IMR-90 (cell line): ENCODE measurements at regions not wholly inside any gene's neighbourhood (a gene's known extent, or its start where the extent isn't known, plus 50 kb on each side); places are given as distances from the start of the nearest gene placed in this dataset.

Experiments used
- ATAC-seq: fragments of 200-7000 bp; cut with Tn5 transposase; 2 replicates; pipeline ENCODE4 v1.9.1; 2020; ENCODE audit warnings: low read depth, mild to moderate bottlenecking, moderate library complexity
- BruUV-seq: library from RNA; stranded (reverse); fragments of 400-500 nt; replicated peaks from 2 replicates; lab custom pipeline; 2021; lab: Mats Ljungman, UMichigan
- CTCF ChIA-PET: fragments of 300-600 bp; formaldehyde crosslinking; extraction: SDS; loops from one replicate; lab custom pipeline; 2021; ENCODE audit warnings: antibody characterized with exemption; lab: Yijun Ruan, JAX
- POLR2A ChIA-PET: fragments of 300-600 bp; sonication (Branson Sonifier 250); formaldehyde crosslinking; loops from one replicate; lab custom pipeline; 2022; ENCODE audit warnings: antibody characterized with exemption; ENCODE audit not compliant: unreplicated experiment; lab: Charles Lee
- DNase-seq: peaks from one replicate; pipeline ENCODE4 v3.0.0; 2013
- H2AFZ ChIP-seq: replicated peaks from 2 replicates; pipeline ENCODE3; 2013; ENCODE audit warnings: low read length, mild to moderate bottlenecking; ENCODE audit not compliant: poor library complexity
- H2AK5ac ChIP-seq: 2 replicates; pipeline ENCODE4 v1.6.1; 2013; ENCODE audit warnings: low read depth, low read length, inconsistent platforms
- H2AK9ac ChIP-seq: replicated peaks from 2 replicates; pipeline ENCODE3; 2013; ENCODE audit warnings: mild to moderate bottlenecking, low read depth, low read length, moderate library complexity; ENCODE audit not compliant: poor library complexity
- H2BK120ac ChIP-seq: 2 replicates; pipeline ENCODE4 v1.6.1; 2013; ENCODE audit warnings: low read depth, low read length, inconsistent platforms
- H2BK15ac ChIP-seq: 3 replicates; pipeline ENCODE4 v1.6.1; 2013; ENCODE audit warnings: low read depth, low read length, inconsistent platforms
- H2BK20ac ChIP-seq: 2 replicates; pipeline ENCODE4 v1.6.1; 2013; ENCODE audit warnings: low read depth, mild to moderate bottlenecking, inconsistent platforms, low read length, moderate library complexity
- H2BK5ac ChIP-seq: 2 replicates; pipeline ENCODE4 v1.6.1; 2013; ENCODE audit warnings: mild to moderate bottlenecking, low read depth, low read length, inconsistent platforms; ENCODE audit not compliant: poor library complexity, severe bottlenecking
- H3K14ac ChIP-seq: replicated peaks from 2 replicates; pipeline ENCODE4 v1.6.1; 2013; ENCODE audit warnings: low read depth, low read length, inconsistent platforms
- H3K18ac ChIP-seq: 2 replicates; pipeline ENCODE4 v1.6.1; 2013; ENCODE audit warnings: low read depth, low read length, control low read depth
- H3K23ac ChIP-seq: 2 replicates; pipeline ENCODE4 v1.6.1; 2013; ENCODE audit warnings: low read depth, low read length, inconsistent platforms
- H3K27ac ChIP-seq: 2 replicates; pipeline ENCODE4 v1.5.1; 2013; ENCODE audit warnings: mild to moderate bottlenecking, control low read depth, low read length; ENCODE audit not compliant: insufficient read depth
- H3K27me3 ChIP-seq: 2 replicates; pipeline ENCODE4 v1.6.1; 2013; ENCODE audit warnings: low read length; ENCODE audit not compliant: control insufficient read depth, insufficient read depth
- H3K36me3 ChIP-seq: 2 replicates; pipeline ENCODE4 v1.6.1; 2013; ENCODE audit warnings: low read length, mixed read lengths; ENCODE audit not compliant: control insufficient read depth, insufficient read depth
- H3K4ac ChIP-seq: 2 replicates; pipeline ENCODE4 v1.6.1; 2013; ENCODE audit warnings: low read depth, low read length, inconsistent platforms
- H3K4me1 ChIP-seq: 2 replicates; pipeline ENCODE4 v1.6.1; 2013; ENCODE audit warnings: low read length, mixed read lengths; ENCODE audit not compliant: control insufficient read depth, insufficient read depth
- H3K4me2 ChIP-seq: 2 replicates; pipeline ENCODE4 v1.6.1; 2013; ENCODE audit warnings: low read depth, mild to moderate bottlenecking, control low read depth, low read length, moderate library complexity
- H3K4me3 ChIP-seq: 2 replicates; pipeline ENCODE4 v1.5.1; 2013; ENCODE audit warnings: low read depth, mild to moderate bottlenecking, control low read depth, low read length, moderate library complexity; ENCODE audit not compliant: insufficient read depth
- H3K56ac ChIP-seq: 2 replicates; pipeline ENCODE4 v1.6.1; 2013; ENCODE audit warnings: low read length, inconsistent platforms; ENCODE audit not compliant: insufficient read depth; ENCODE audit errors: extremely low read depth
- H3K79me1 ChIP-seq, 2 experiments: 2 replicates each; pipeline ENCODE4 v1.6.1; 2013; ENCODE audit warnings: low read length in 2 of 2, inconsistent platforms in 1 of 2, low read depth in 1 of 2
- H3K9ac ChIP-seq: 2 replicates; pipeline ENCODE4 v1.6.1; 2013; ENCODE audit warnings: low read depth, low read length, control low read depth
- H3K9me1 ChIP-seq: 2 replicates; pipeline ENCODE4 v1.6.1; 2013; ENCODE audit warnings: low read length, inconsistent platforms; ENCODE audit not compliant: insufficient read depth
- H3K9me3 ChIP-seq: 2 replicates; pipeline ENCODE4 v1.6.1; 2013; ENCODE audit warnings: low read length; ENCODE audit not compliant: control insufficient read depth, insufficient read depth
- H4K20me1 ChIP-seq: 2 replicates; pipeline ENCODE4 v1.6.1; 2013; ENCODE audit warnings: low read length, inconsistent platforms; ENCODE audit not compliant: insufficient read depth
- H4K5ac ChIP-seq: 2 replicates; pipeline ENCODE4 v1.6.1; 2013; ENCODE audit warnings: mild to moderate bottlenecking, low read depth, low read length, control low read depth
- H4K8ac ChIP-seq, 2 experiments: 2 replicates each; pipeline ENCODE4 v1.6.1; 2013; ENCODE audit warnings: low read depth in 2 of 2, low read length in 2 of 2, control low read depth in 1 of 2, inconsistent platforms in 1 of 2
- H4K91ac ChIP-seq: 2 replicates; pipeline ENCODE4 v1.6.1; 2013; ENCODE audit warnings: low read depth, low read length, inconsistent platforms; ENCODE audit not compliant: insufficient read depth
- BHLHE40 ChIP-seq: fragments of 150-350 bp; IDR thresholded peaks from 2 replicates; pipeline ENCODE4 v1.6.1; 2016; ENCODE audit warnings: mild to moderate bottlenecking, low read depth, low read length
- CEBPB ChIP-seq: IDR thresholded peaks from 2 replicates; pipeline ENCODE4 v1.6.1; 2012; ENCODE audit warnings: low read depth, low read length, improper control_type of control experiment
- CHD1 ChIP-seq: IDR thresholded peaks from 2 replicates; pipeline ENCODE4 v1.6.1; 2012; ENCODE audit warnings: low read depth, low read length, improper control_type of control experiment
- FOS ChIP-seq: fragments of 150-350 bp; IDR thresholded peaks from 2 replicates; pipeline ENCODE4 v1.6.1; 2016; ENCODE audit warnings: low read depth, low read length
- MAFK ChIP-seq: IDR thresholded peaks from 2 replicates; pipeline ENCODE4 v1.6.1; 2012; ENCODE audit warnings: low read depth, low read length, improper control_type of control experiment
- MAZ ChIP-seq: IDR thresholded peaks from 2 replicates; pipeline ENCODE4 v1.6.1; 2012; ENCODE audit warnings: low read depth, mild to moderate bottlenecking, low read length, improper control_type of control experiment, moderate library complexity, borderline replicate concordance
- MXI1 ChIP-seq: IDR thresholded peaks from 2 replicates; pipeline ENCODE4 v1.6.1; 2012; ENCODE audit warnings: low read depth, mild to moderate bottlenecking, low read length, moderate library complexity, borderline replicate concordance
- NFE2L2 ChIP-seq: fragments of 150-350 bp; IDR thresholded peaks from 2 replicates; pipeline ENCODE4 v1.6.1; 2016; ENCODE audit warnings: low read depth, mild to moderate bottlenecking, low read length
- POLR2A ChIP-seq: IDR thresholded peaks from 2 replicates; pipeline ENCODE4 v1.6.1; 2012; ENCODE audit warnings: mild to moderate bottlenecking, low read depth, low read length
- RAD21 ChIP-seq: IDR thresholded peaks from 2 replicates; pipeline ENCODE4 v1.6.1; 2012; ENCODE audit warnings: low read length, improper control_type of control experiment
- RCOR1 ChIP-seq: IDR thresholded peaks from 2 replicates; pipeline ENCODE4 v1.6.1; 2012; ENCODE audit warnings: mild to moderate bottlenecking, low read length, improper control_type of control experiment; ENCODE audit not compliant: insufficient replicate concordance
- RFX5 ChIP-seq: IDR thresholded peaks from 2 replicates; pipeline ENCODE4 v1.8.0; 2012; ENCODE audit warnings: low read depth, mild to moderate bottlenecking, low read length, moderate library complexity
- SMC3 ChIP-seq: fragments of 150-350 bp; IDR thresholded peaks from 2 replicates; pipeline ENCODE4 v1.6.1; 2016; ENCODE audit warnings: low read depth, mild to moderate bottlenecking, antibody characterized with exemption, low read length, moderate library complexity
- WGBS, 2 experiments: methylation state at CpG; one replicate each; pipeline versions ENCODE4 v1.1.5 to v1.1.7; 2013; ENCODE audit warnings: missing lambda C conversion rate in 2 of 2; ENCODE audit not compliant: insufficient read length in 1 of 2; ENCODE audit errors: extremely low coverage in 2 of 2; 5-methylcytosine and 5-hydroxymethylcytosine counted together
- dilution Hi-C: fragments of 300-500 bp; cut with HindIII; formaldehyde crosslinking; loops from one replicate; pipeline ENCODE4 v1.14.3; 2018; ENCODE audit warnings: low sequenced_read_pairs; ENCODE audit not compliant: unreplicated experiment
- in situ Hi-C: fragments of 300-500 bp; cut with MboI; formaldehyde crosslinking; loops from 3 replicates; pipeline ENCODE4 v1.14.3; 2019; ENCODE audit warnings: low sequenced_read_pairs, inconsistent platforms, mixed read lengths
- intact Hi-C: fragments of 100-400 bp; cut with micrococcal nuclease; formaldehyde crosslinking; loops from 2 replicates; pipeline ENCODE4 v1.10.0; 2022
- TF ChIP-seq, protein P1 (sequence below): conservative IDR thresholded peaks from 2 replicates; pipeline ENCODE4 v1.5.1; 2012; ENCODE audit warnings: mild to moderate bottlenecking, low read depth, low read length, improper control_type of control experiment
- TF ChIP-seq, protein P2 (sequence below): fragments of 150-350 bp; IDR thresholded peaks from 2 replicates; pipeline ENCODE4 v1.6.1; 2016; ENCODE audit warnings: low read depth, mild to moderate bottlenecking, low read length, moderate library complexity, borderline replicate concordance
- TF ChIP-seq, protein P3 (sequence below): fragments of 150-350 bp; IDR thresholded peaks from 2 replicates; pipeline ENCODE4 v1.6.1; 2017; ENCODE audit warnings: mild to moderate bottlenecking, antibody characterized with exemption, low read length, low read depth

DNA sequence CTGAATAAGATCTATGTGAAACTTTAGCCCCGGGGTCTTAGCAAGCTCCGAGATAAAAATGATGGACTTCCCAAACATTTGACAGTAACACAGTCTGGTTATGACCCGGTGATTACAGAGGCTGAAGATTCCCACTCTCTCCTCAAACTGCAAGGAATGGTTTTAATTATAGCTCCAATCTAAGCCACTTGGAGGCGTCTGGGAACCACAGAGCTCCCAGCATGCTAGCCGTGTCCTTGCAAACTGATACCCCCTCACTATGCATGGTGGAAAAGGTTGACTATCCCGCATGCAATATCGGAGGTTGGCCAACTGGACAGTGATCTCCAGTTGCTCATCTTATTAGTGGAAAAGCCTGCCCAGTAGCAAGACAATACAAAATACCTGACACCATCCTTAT lies 76.5 kb upstream of the GRIN2B start:
- no peak overlapping the region for H3K4me2 ChIP-seq
- no peak overlapping the region for H4K8ac ChIP-seq
- no peak overlapping the region for H3K23ac ChIP-seq
- no peak overlapping the region for H3K4me3 ChIP-seq
- no peaks in the 10 kb centered on the region for H4K20me1 ChIP-seq
- H2AK5ac ChIP-seq: no peak overlapping the region
- no peak overlapping the region for H3K14ac ChIP-seq
- ATAC-seq: no peak
- BruUV-seq: no TSS peak
- no peaks in the 10 kb centered on the region for H3K9me1 ChIP-seq
- ChIA-PET CTCF (no interaction called here), POLR2A (no interaction called here)
- H3K4ac ChIP-seq: no peak overlapping the region
- 0% methylated on average over 1 of the region's 7 CpGs; no CpG with 5 or more reads in 1 of the 2 experiments for WGBS, 2 experiments
- H2BK20ac ChIP-seq: no peak overlapping the region
- H4K5ac ChIP-seq: no peak overlapping the region
- TF ChIP-seq RAD21 (no peak), POLR2A (no peak), CEBPB (no peak), RFX5 (no peak), RCOR1 (no peak), NFE2L2 (no peak), MAFK (no peak), CHD1 (no peak), BHLHE40 (no peak), MXI1 (no peak), SMC3 (no peak), MAZ (no peak), FOS (no peak)
- TF ChIP-seq, protein P1, sequence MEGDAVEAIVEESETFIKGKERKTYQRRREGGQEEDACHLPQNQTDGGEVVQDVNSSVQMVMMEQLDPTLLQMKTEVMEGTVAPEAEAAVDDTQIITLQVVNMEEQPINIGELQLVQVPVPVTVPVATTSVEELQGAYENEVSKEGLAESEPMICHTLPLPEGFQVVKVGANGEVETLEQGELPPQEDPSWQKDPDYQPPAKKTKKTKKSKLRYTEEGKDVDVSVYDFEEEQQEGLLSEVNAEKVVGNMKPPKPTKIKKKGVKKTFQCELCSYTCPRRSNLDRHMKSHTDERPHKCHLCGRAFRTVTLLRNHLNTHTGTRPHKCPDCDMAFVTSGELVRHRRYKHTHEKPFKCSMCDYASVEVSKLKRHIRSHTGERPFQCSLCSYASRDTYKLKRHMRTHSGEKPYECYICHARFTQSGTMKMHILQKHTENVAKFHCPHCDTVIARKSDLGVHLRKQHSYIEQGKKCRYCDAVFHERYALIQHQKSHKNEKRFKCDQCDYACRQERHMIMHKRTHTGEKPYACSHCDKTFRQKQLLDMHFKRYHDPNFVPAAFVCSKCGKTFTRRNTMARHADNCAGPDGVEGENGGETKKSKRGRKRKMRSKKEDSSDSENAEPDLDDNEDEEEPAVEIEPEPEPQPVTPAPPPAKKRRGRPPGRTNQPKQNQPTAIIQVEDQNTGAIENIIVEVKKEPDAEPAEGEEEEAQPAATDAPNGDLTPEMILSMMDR: no peak
- TF ChIP-seq, protein P2, sequence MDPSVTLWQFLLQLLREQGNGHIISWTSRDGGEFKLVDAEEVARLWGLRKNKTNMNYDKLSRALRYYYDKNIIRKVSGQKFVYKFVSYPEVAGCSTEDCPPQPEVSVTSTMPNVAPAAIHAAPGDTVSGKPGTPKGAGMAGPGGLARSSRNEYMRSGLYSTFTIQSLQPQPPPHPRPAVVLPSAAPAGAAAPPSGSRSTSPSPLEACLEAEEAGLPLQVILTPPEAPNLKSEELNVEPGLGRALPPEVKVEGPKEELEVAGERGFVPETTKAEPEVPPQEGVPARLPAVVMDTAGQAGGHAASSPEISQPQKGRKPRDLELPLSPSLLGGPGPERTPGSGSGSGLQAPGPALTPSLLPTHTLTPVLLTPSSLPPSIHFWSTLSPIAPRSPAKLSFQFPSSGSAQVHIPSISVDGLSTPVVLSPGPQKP: no peak
- TF ChIP-seq, protein P3, sequence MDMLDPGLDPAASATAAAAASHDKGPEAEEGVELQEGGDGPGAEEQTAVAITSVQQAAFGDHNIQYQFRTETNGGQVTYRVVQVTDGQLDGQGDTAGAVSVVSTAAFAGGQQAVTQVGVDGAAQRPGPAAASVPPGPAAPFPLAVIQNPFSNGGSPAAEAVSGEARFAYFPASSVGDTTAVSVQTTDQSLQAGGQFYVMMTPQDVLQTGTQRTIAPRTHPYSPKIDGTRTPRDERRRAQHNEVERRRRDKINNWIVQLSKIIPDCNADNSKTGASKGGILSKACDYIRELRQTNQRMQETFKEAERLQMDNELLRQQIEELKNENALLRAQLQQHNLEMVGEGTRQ: no peak
- H3K9ac ChIP-seq: no peak overlapping the region
- no peaks in the 10 kb centered on the region for H3K36me3 ChIP-seq
- DNase-seq: no peak
- intact Hi-C loops (no loop called here), in situ Hi-C loops (no loop called here), dilution Hi-C loops (no loop called here)
- no peak overlapping the region for H3K27ac ChIP-seq
- H4K91ac ChIP-seq: no peak overlapping the region
- peaks cover 16% of the 10 kb centered on the region for H3K9me3 ChIP-seq
- H3K4me1 ChIP-seq: no peaks in the 10 kb centered on the region
- H3K56ac ChIP-seq: no peak overlapping the region
- H2BK120ac ChIP-seq: no peak overlapping the region
- no peak overlapping the region for H2BK15ac ChIP-seq
- H2AK9ac ChIP-seq: no peak overlapping the region
- no peaks in the 10 kb centered on the region for H3K79me1 ChIP-seq
- H2AFZ ChIP-seq: no peak overlapping the region
- no peak overlapping the region for H3K18ac ChIP-seq
- H3K27me3 ChIP-seq: no peaks in the 10 kb centered on the region
- H2BK5ac ChIP-seq: no peak overlapping the region
